Prostate gland (tissue), 2 donors: ENCODE measurements at regions not wholly inside any gene's neighbourhood (a gene's known extent, or its start where the extent isn't known, plus 50 kb on each side); places are given as distances from the start of the nearest gene placed in this dataset.
A peak's percentile ranks its signal among the peaks of the same experiment; 100 is the strongest.

Source experiments
- POLR2A ChIP-seq: fragments of 450-650 bp; IDR thresholded peaks from one replicate; pipeline ENCODE4 v1.6.1; 2016; ENCODE audit warnings: antibody characterized with exemption, mild to moderate bottlenecking
- POLR2AphosphoS5 ChIP-seq: sonication (generic); formaldehyde crosslinking; IDR thresholded peaks from one replicate; pipeline ENCODE4 v1.6.1; 2017; ENCODE audit warnings: antibody characterized with exemption
- TF ChIP-seq, protein P1 (sequence below), 4 experiments: fragments of 200-600 bp in 2 of 4; fragments of 450-650 bp in 2 of 4; sonication (generic) in 2 of 4; IDR thresholded peaks; 1 replicate in 3 of 4; 2 replicates in 1 of 4; pipeline ENCODE4 v1.5.1; 2016 to 2019; ENCODE audit warnings: antibody characterized with exemption in 4 of 4, mild to moderate bottlenecking in 2 of 4, moderate library complexity in 2 of 4

DNA sequence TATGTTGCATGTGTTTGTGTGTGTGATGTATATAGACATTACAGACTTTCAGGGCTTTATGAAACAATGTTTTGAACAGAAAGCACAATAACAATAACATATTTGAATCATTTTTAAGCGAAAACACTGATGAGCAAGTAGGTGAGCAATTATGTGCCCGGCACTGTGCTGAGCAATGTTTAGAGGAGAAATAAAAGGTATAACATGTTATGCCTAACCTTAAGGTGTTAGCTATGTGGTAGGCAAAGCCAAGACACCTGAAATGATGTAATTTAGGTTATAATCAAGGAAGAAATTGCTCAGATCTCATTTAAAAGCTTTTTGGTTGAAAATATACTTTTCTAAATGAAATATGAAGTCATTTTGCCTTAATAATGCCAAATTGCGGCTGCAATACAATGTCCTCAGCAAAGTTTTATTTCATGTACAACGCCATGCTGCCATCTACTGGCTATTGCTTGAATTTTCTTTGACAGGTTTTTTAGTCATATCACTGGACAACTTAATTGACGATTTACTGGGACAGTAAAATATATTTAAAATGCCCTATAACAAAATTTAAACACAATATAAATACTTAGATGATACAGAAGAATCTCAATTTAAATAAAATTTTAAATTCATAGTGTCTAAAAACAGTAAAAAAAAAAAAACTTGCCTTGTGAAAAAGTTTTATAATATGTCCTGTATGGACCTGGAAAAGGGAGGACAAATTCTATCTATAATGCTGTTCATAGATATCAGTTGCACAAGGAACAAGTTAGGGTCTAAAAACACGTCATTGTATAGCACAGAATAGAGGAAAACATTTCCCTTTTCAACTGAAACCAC, 131.1 kb upstream of the CDK1 start:
- TF ChIP-seq, protein P1, sequence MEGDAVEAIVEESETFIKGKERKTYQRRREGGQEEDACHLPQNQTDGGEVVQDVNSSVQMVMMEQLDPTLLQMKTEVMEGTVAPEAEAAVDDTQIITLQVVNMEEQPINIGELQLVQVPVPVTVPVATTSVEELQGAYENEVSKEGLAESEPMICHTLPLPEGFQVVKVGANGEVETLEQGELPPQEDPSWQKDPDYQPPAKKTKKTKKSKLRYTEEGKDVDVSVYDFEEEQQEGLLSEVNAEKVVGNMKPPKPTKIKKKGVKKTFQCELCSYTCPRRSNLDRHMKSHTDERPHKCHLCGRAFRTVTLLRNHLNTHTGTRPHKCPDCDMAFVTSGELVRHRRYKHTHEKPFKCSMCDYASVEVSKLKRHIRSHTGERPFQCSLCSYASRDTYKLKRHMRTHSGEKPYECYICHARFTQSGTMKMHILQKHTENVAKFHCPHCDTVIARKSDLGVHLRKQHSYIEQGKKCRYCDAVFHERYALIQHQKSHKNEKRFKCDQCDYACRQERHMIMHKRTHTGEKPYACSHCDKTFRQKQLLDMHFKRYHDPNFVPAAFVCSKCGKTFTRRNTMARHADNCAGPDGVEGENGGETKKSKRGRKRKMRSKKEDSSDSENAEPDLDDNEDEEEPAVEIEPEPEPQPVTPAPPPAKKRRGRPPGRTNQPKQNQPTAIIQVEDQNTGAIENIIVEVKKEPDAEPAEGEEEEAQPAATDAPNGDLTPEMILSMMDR (IDR thresholded peaks at IDR 0.05), result peak; percentile 26 to 85 (median 78)
- no peak for TF ChIP-seq POLR2AphosphoS5
- TF ChIP-seq POLR2A, result no peak
